ENCODE measurements at regions not wholly inside any gene's neighbourhood (a gene's known extent, or its start where the extent isn't known, plus 50 kb on each side); places are given as distances from the start of the nearest gene placed in this dataset.

DNA sequence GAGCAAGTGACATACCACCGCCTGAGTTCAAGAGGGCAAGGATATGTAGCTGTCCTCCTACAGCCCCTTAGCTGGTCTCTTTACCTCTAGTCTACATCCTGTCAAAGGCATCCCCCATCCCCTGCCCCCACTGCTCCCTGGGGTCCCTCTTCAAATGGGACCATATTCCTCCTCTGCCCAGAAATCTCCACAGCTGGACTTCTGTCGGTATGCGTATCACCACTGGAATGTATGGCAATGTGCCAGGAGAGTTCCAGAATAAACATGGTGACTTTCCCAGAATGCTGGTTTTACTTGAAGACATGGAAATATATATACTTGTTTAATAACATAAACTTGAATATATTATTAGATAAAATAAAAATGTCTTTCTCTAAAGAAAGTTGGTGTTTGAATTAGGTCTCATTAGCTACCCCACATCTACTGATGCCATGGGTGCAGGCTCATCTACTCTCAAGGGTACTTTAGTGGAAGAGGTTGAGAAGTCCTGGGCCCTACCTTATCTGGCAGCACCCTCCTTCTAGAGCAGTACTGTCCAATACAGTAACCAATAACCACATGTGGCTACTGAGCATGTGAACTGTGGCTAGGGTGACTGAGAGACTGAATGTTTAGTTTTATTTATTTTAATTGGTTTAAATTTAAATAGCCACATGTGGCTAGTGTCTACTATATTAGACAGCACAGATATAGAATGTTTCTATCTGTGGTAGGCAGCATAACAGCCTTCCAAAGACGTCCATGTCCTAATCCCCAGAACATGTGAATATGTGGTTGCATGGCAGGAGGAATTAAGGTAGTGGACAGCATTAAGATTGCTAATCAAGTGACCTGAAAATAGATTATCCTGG is 181.7 kb upstream of the SLC30A5 start:
- DNase-seq (ENCODE audit: extremely low read depth in 1 of 11, low read depth in 9 of 11, low spot score in 4 of 11): peak in 2 of 11 donors; percentile 9 to 17

DNA sequence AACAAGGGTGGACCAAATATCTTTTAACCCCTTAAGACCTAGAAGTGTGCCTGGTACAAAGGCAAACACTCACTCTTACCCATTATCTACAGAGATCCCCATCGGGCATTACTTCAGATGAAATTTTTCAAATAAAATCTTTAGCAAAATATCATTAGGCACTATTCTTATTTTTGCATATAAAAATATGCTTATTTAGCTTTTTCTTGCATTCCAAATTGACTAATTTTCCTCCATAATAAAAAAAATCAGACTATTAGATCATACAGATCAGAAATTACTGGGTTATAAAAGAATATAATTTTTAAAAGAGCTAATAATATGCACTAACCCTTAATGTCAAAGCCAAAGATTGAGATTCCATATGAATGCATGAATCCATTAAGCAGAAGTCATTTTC is 178.7 kb upstream of the SLC30A5 start:
- no peak for DNase-seq (ENCODE audit: extremely low read depth in 1 of 11, low read depth in 9 of 11, low spot score in 4 of 11)

DNA sequence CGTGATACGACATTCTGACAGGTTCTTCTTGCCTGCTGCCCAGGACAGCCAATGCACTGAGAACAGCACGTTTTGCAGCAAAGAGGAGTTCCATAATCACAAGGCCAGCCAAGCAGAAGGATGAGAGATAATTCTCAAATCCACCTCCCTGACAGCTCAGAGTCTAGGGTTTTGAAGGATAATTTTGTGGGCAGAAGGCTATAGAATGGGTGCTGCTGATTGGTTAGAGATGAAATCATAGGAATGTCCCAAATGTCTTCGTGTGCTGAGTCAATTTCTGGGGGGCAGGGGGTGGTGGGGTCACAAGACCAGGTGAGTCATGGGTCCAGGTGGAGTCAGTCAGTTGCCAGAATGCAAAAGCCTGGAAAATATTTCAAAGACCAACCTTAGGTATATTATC is 175.5 kb upstream of the SLC30A5 start:
- no peak for DNase-seq (ENCODE audit: extremely low read depth in 1 of 11, low read depth in 9 of 11, low spot score in 4 of 11)

DNA sequence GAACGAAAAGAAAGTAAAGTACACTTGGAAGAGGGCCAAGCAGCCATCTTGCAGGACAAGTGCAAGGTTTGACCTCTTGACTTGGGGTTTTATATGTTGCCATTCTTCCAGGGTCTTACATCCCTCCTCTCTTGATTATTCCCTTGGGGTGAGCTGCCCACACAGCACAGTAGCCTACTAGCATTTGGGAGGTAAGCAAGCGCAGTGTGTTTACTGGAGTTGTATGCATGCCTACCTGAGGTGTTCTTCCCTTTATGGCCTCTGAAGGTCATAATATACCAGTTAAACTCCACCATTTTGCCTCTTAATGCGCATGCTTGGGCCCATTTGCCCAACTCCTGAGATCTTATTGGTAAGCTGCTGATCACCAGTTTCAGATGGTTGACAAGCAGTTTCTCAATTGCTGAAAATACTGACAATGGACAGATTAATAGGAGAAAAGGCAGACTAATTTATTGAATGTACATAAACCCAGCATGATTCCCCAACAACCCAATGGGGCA is 173.8 kb upstream of the SLC30A5 start:
- no peak for DNase-seq (ENCODE audit: extremely low read depth in 1 of 11, low read depth in 9 of 11, low spot score in 4 of 11)

DNA sequence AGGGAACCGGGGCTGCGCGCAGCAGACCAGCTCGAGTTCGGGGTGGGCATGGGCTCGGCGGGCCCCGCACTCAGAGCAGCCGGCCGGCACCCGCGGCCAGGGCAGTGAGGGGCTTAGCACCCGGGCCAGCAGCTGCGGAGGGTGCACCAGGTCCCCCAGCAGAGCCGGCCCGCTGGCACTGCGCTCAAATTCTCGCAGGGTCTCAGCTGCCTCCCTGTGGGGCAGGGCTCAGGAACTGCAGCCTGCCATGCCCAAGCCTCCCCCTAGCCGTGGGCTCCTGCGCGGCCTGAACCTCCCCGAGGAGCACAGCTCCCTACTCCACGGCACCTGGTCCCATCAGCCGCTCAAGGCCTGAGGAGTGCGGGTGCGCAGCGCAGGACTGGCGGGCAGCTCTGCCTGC is 172.9 kb upstream of the SLC30A5 start:
- no peak for DNase-seq (ENCODE audit: extremely low read depth in 1 of 11, low read depth in 9 of 11, low spot score in 4 of 11)

DNA sequence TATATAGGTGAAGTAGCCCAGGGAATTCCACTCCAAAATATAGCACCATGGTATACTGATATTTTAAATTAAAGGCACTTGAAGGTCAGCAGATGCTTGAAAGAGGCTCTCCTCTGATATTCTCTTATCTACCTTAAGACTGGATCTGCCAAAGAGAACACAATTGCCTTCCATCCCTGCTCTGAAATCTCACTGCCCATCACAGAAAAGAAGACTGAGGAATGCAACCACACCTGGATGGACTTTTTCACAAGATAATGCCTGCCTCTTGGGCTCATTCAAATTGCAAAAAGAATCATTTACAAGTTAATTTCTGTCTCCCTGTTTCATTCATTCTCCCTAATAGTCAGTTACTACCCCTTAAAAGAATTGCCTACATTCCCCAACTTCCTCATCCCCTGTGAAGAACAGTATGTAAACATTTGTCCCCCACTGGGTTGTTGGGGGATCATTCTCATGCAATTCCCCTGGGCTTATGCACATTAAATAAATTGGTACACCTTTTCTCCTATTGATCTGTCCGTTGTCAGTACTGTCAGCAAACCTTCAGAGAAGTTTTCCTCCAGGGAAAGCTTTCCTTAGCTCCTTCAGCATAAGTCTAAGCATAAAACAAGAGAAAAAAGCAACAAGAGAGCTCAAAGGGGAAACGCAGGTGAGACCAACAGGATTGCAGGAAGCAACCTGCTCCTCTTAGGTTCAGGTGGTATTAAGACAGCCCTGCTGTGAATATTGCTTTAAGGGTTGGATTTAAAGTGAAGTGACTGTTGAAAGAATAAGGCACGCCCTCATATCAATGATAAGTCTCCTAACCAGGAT is 171.4 kb upstream of the SLC30A5 start:
- DNase-seq (ENCODE audit: extremely low read depth in 1 of 11, low read depth in 9 of 11, low spot score in 4 of 11): no peak

DNA sequence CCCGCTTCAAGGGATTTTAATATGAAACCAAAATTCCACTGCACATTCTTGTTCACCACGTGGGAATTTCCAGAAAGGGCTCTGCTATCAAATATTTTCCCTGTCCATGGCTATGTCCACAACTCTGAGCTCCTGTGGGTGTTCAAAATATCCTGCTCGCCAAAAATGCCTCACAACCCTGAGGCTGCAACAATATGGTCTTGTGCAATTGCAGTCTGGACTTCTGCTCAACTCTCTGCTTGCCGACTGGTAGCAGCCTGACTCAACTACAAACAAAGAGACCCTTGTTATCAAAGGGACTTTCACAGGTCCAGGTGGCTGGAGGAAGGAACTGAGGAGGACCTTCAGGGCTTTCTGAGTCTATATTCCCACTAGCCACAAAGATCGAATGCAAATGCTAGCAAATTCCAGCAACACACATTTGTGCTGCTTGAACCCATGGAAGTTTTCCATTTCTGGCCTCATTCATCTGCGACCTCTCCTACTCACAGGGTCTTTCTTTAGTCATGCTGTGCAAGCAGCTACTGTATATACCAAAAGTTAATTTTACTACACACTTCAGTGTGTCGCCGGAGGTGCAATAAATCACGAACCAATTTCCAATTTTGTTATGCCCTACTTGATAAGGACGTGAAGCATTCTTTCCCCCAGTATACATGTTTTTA is 169.2 kb upstream of the SLC30A5 start:
- no peak for DNase-seq (ENCODE audit: extremely low read depth in 1 of 11, low read depth in 9 of 11, low spot score in 4 of 11)

DNA sequence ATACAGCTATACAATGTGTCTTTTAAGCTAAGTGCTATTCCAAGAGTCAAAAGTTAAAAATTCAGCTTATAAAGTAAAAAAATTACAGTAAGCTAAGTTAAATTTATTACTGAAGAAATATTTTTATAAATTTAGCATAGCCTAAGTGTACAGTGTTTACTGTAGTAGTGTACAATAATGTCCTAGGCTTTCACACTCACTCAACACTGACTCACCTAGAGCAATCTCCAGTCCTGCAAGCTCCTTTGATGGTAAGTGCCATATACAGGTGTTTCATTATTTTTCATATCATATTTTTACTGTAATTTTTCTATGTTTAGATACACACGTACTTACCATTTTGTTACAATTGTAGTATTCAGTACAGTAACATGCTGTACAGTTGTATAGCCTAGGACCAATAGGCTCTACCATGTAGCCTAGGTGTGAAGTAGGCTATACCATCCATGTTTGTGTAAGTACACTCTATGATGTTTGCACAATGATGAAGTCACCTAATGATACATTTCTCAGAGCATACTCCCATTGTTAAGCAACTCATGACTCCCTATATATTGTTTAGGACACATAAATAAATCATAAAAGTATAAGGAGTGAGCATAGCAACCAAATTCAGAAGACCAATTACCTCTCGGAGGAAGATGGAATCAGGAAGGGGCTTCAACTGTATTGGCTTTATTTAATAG is 165.1 kb upstream of the SLC30A5 start:
- DNase-seq (ENCODE audit: extremely low read depth in 1 of 11, low read depth in 9 of 11, low spot score in 4 of 11): no peak

DNA sequence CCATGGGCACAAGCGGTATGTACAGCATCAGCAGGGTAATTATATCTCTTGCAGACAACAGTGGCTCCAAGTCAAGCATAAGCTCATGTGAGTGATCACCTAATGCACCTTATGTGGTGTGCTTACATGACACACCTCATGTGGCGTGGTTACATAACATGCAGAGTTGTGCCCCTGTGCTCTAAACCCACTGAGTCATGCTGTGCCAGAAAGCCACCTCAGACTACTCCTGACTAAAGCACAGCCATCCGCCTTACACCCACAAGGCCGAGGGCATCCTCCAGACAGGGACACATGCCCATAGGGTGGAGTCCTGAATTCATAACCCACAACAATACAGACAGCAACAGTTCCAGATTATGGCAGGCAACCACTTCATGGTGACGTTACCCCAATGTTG is 163.7 kb upstream of the SLC30A5 start:
- DNase-seq (ENCODE audit: extremely low read depth in 1 of 11, low read depth in 9 of 11, low spot score in 4 of 11): no peak

DNA sequence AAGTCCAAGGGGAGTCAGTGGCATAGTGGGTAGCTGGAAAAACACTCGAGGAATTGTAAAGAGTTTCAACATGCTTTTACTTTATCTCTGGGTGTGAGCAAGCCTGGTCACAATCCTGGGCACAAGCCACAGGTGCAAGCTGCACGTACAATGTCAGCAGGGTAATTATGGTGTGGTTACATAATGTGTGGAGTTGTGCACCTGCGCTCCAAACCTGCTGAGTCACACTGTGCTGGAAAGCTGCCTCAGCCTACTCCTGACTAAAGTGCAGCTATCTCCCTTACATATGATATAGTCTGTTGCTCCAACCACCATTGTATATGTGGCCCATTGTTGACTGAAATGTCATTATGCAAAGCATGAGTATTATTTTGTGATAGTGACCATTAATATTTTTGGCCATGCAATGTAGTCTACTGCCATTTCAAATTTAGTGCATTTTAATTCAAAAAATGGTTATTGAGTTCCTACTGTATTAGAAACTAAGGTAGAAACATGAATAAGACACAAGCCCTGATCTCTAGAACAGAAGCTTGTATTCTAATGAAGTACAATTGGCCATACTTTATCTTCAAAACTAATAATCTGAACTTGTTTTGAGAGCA is 160.9 kb upstream of the SLC30A5 start:
- no peak for DNase-seq (ENCODE audit: extremely low read depth in 1 of 11, low read depth in 9 of 11, low spot score in 4 of 11)

DNA sequence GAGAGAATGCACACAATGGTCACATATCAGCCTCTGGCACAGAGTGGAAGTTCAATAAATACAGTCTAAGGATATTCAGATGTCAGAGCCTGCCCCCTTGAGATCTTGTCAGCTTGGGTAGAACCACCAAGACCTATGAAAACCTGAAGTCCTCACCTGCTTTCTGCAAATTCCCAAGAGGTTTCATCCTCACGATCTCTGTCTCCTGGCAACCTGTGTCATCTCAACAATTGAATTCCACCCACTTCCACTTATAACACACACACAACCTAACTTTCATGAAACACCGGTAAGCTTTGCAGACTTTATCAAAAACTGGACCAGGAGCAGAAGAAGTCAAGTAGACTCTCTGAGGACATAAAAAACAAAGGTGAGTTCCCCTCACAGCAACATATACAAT is 151.6 kb upstream of the SLC30A5 start:
- no peak for DNase-seq (ENCODE audit: extremely low read depth in 1 of 11, low read depth in 9 of 11, low spot score in 4 of 11)

DNA sequence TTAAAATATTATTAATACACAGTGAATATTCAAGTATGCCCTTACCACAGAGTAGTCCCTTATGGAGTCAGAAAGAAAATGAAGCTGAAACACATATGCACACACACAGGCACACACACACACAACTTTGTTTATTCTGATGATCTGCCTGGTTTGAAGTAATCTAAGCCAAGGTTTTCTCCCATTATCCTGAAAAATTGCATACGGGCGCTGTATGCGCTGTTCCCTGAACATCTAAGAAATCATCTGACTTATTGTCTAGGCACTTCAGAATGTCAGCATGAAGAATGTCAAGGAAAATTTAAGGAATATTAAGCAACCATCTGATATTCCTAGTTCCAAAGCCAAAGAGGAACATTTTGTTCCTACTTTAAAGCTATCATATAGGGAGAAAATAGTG is 147.1 kb upstream of the SLC30A5 start:
- no peak for DNase-seq (ENCODE audit: extremely low read depth in 1 of 11, low read depth in 9 of 11, low spot score in 4 of 11)

DNA sequence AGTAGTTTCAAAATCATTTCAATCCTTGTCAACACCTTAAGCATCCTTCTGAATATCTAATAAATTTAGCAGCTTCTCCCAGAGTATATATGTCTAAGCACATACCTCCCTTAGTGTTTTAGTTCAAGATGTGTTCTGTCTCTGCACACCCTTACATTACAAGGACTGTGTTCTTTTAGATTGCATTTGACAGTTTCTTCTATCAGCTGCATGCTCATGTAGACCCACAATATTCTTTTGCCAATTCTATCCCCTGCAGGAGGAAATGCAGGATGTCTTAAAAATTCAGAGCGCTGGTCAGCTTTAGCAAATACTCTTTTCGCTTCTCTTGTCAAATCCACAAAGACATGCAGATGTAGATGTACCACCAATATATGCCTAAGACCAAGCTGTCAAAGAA is 145.8 kb upstream of the SLC30A5 start:
- no peak for DNase-seq (ENCODE audit: extremely low read depth in 1 of 11, low read depth in 9 of 11, low spot score in 4 of 11)

DNA sequence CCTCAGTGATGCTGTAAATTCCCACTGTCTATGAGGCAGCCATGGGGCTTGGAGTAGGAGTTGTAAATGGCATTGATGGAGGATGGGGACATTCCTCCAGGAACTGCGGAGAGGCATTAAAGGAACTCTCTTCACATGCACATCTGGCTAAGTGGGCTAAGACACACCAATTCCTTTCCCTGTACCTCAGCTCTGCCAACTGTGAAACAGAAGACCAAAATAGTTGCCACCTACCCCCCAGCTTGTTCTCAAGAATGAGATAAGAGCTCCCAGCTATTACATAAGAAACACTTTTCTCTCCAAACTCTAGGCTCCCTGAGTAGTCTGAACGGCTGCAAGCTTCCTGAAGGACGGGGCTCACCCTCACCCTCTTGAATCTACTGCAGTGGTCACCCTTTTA is 144.6 kb upstream of the SLC30A5 start:
- no peak for DNase-seq (ENCODE audit: extremely low read depth in 1 of 11, low read depth in 9 of 11, low spot score in 4 of 11)

DNA sequence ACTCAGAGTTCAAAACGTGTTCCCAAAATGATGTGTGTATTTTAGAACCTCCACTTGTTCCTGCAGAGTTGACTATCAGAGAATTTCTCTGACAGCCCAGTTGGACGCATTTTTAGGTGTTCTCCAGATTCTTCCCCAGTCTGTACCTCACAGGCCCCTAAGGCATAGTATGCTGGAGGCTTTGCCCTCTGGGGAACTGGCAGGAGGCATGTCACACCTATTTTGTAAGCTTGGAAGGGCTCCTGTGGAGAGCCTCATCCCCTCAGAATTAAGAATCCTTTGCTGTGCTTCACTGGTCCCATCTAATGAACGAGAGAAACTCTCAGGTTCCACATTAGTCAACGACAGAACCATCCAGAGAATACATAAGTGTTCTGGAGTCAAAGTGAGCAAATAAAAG is 144.1 kb upstream of the SLC30A5 start:
- no peak for DNase-seq (ENCODE audit: extremely low read depth in 1 of 11, low read depth in 9 of 11, low spot score in 4 of 11)

DNA sequence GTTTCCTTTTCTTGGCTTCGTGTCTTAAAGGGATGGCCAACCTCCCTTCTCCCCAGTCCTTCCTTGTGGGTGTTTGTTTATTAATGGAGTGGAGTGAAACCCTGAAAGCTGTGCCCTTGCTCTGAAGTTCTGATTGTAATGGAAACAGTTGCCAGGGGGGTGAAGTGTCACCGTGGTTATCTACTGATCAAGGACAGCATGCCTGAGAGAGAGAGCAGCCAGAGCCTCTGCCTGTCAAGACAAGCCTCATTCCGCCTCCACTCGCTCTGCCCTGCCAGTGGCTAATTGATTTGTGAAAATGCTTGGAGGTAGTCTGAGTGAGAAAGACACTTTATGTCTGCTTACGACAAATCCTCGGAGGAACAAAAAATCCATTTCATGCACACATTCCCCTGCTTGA is 143.7 kb upstream of the SLC30A5 start:
- DNase-seq (ENCODE audit: extremely low read depth in 1 of 11, low read depth in 9 of 11, low spot score in 4 of 11): no peak

DNA sequence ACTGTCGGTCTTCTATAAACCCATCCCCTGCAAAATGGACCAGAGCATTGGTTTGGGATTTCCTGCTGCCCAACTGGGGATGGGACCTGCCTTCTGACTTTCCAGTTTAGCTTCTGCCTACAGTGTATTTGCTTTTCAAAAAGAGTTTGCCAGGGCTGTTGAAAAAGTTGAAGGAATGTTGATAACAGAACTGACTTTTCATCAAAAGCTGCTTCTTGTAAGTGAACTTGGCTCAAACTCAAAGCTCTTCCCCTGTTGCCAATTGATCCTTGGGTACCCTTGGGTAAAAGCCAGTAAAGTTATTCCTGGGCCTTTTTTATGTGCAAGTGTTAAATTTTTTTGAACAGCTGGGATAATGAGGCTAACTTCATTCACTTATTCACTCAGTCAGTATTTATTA is 142.9 kb upstream of the SLC30A5 start:
- DNase-seq (ENCODE audit: extremely low read depth in 1 of 11, low read depth in 9 of 11, low spot score in 4 of 11): no peak

DNA sequence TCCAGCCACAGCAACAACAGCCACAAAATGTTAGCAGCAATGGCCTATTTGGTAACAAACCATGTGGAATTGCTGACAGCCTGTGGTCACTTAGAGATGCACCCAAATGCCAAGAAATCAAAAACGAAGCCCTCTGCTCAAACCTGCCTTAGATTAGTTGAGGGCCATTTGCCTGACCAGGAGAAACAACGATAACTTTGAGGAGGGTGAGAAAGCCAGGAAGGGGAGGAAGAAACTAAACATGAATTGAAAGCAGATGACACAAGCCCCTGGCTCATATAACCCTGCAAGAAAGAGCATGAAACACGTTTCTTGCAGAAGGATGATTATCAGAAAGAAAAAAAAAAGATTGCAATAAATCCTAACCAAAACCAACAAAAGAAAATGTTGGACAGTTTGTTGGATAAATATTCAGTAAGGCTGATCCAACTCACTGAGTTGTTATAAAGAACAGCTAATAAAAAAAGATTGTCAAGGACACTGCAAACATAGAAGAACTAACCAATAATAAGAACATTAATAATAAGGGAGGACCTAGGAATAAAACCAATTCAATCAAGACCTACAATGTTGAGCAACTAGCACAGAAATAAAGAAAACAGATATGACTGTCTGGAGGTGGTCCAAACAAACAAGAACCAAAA is 140.5 kb upstream of the SLC30A5 start:
- DNase-seq (ENCODE audit: extremely low read depth in 1 of 11, low read depth in 9 of 11, low spot score in 4 of 11): no peak

All from renal cortex interstitium (tissue), 11 donors.